ENCODE measurements at regions not wholly inside any gene's neighbourhood (a gene's known extent, or its start where the extent isn't known, plus 50 kb on each side); places are given as distances from the start of the nearest gene placed in this dataset.

DNA sequence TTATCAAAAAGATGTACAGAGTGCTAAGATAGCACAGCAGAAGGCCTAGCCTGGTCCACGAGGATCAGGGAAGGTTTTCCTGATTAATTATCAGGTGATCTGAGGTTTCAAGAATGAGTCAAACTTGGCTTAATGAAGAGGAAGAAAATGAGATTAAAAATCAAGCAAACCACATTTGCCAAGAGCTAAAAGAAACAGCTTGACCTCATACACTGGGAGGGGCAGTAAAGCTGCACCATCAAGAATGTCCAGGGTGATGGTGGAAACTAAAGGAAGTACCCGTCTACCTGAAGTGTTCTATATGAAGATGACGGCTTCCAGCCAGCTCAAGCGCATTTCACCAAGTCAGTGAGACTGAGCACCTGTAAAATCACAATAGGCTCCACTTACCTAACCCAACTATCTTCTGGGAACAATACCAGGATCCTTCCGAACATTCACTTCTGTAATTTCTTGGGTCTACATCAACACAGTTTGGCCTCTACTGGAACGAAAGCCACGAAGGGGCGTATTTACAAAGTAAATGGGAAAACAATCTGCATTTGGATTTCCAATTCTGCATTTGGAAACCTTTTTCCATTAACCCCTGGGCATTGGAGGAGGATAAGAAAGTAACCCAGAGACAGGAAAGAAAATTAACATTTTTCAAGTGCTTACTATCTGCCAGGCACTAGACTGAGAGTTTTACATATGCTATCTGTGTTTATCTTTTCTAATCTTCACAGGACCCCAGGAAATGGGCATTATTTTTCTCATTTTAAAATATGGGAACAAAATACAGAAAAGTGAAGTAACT lies 114.0 kb upstream of the DCLK2 start:
- no peaks in the 10 kb centered on the region; a peak in 1 of 4 replicates for H3K27me3 ChIP-seq (replicated peaks in 1 of 2; ENCODE audit: control insufficient read depth in 2 of 2, insufficient read depth in 2 of 2, low read length in 1 of 2)
- RAD21 ChIA-PET (ENCODE audit: unreplicated experiment): no interaction called here
- H3K9me3 ChIP-seq (replicated peaks; ENCODE audit: control insufficient read depth, insufficient read depth, low read length): no peaks in the 10 kb centered on the region
- FAIRE-seq (no peak), DNase-seq (ENCODE audit: low read depth, low spot score) (no peak), ATAC-seq (no peak)
- CTCF ChIA-PET: no interaction called here
- no peak overlapping the region for H3K4me3 ChIP-seq
- H3K4me2 ChIP-seq (ENCODE audit: control insufficient read depth, insufficient read depth): no peak overlapping the region
- intact Hi-C loops (cut with micrococcal nuclease; ENCODE audit: unreplicated experiment) (no loop called here), in situ Hi-C loops (cut with MboI) (no loop called here)
- SMC1A ChIA-PET (ENCODE audit: uncharacterized antibody, unreplicated experiment): interaction anchor here (0.5 kb wide), 1 partner anchor 903 kb away, joined by 3 read pairs; no protein-coding TSS in a partner anchor
- no peaks in the 10 kb centered on the region for H3K36me3 ChIP-seq (ENCODE audit: control insufficient read depth in 2 of 2, insufficient read depth in 2 of 2, low read length in 1 of 2)
- no peak overlapping the region for H3K27ac ChIP-seq (ENCODE audit: control insufficient read depth, insufficient read depth)
- no peak overlapping the region for H2AFZ ChIP-seq (ENCODE audit: control insufficient read depth, low read depth, low read length)
- no peaks in the 10 kb centered on the region for H4K20me1 ChIP-seq (ENCODE audit: control insufficient read depth, insufficient read depth)
- 30% methylated on average over 8 of the region's 8 CpGs for WGBS (ENCODE audit: insufficient coverage, insufficient replicate concordance, low lambda C conversion rate, missing lambda C conversion rate)
- TF ChIP-seq POLR2AphosphoS2 (IDR thresholded peaks at IDR 0.05; ENCODE audit: low read depth, low read length) (no peak), CBX3 (IDR thresholded peaks at IDR 0.05; ENCODE audit: borderline replicate concordance, low read depth) (no peak), GATAD2B (conservative IDR thresholded peaks at IDR 0.05; ENCODE audit: low read depth) (no peak), MYB (IDR thresholded peaks at IDR 0.05; ENCODE audit: borderline replicate concordance, low read depth, low read length) (no peak), RELA (IDR thresholded peaks at IDR 0.05; ENCODE audit: borderline replicate concordance, partially characterized antibody) (no peak), NRF1 (conservative IDR thresholded peaks at IDR 0.05; ENCODE audit: low read depth, low read length) (no peak), RAD21 (IDR thresholded peaks at IDR 0.05; ENCODE audit: insufficient read depth, low read depth, low read length) (no peak), IKZF2 (IDR thresholded peaks at IDR 0.05) (no peak), ZNF24 (IDR thresholded peaks at IDR 0.05) (no peak), RBBP5 (conservative IDR thresholded peaks at IDR 0.05) (no peak)
- POLR2A ChIA-PET: no interaction called here
- no peaks in the 10 kb centered on the region for H3K79me2 ChIP-seq (ENCODE audit: control insufficient read depth, insufficient read depth, low read length)
- BruUV-seq (replicated peaks): no TSS peak
- no peak overlapping the region for H3K9ac ChIP-seq (ENCODE audit: control insufficient read depth, insufficient read depth, low read length)
- H3K4me1 ChIP-seq (ENCODE audit: control insufficient read depth, insufficient read depth, low read length): no peaks in the 10 kb centered on the region

Data from GM12878 (cell line).